SK-N-MC (cell line): ENCODE measurements at regions not wholly inside any gene's neighbourhood (a gene's known extent, or its start where the extent isn't known, plus 50 kb on each side); places are given as distances from the start of the nearest gene placed in this dataset.

Experiments used
- DNase-seq: peaks from one replicate; pipeline ENCODE4 v3.0.0-alpha.2; 2011; ENCODE audit warnings: low read depth, low spot score
- H3K27ac ChIP-seq: fragments of 200-600 bp; sonication (generic); 2 replicates; pipeline ENCODE4 v1.5.1; 2016; ENCODE audit warnings: mixed run types
- H3K36me3 ChIP-seq: fragments of 200-600 bp; sonication (generic); 2 replicates; pipeline ENCODE4 v1.6.1; 2017; ENCODE audit warnings: antibody characterized with exemption, low read length, mixed read lengths; ENCODE audit not compliant: insufficient read depth
- H3K4me3 ChIP-seq: fragments of 200-600 bp; sonication (generic); 2 replicates; pipeline ENCODE4 v1.5.1; 2016
- H3K9ac ChIP-seq: fragments of 200-600 bp; sonication (generic); 2 replicates; pipeline ENCODE4 v1.8.0; 2017; ENCODE audit warnings: mixed run types, mixed read lengths; ENCODE audit not compliant: insufficient read length
- H3K9me3 ChIP-seq: fragments of 200-600 bp; sonication (generic); 2 replicates; pipeline ENCODE4 v1.6.1; 2017; ENCODE audit warnings: low read depth, mild to moderate bottlenecking, antibody characterized with exemption, low read length, moderate library complexity, mixed read lengths
- EZH2 ChIP-seq: fragments of 200-600 bp; sonication (generic); IDR thresholded peaks from one replicate; pipeline ENCODE4 v1.6.1; 2017; ENCODE audit warnings: antibody characterized with exemption
- FOXP2 ChIP-seq: optimal IDR thresholded peaks from 2 replicates; pipeline ENCODE3; 2011; ENCODE audit warnings: mild to moderate bottlenecking, moderate library complexity; ENCODE audit not compliant: insufficient read depth; ENCODE audit errors: extremely low read length, control extremely low read depth
- POLR2AphosphoS5 ChIP-seq: IDR thresholded peaks from 2 replicates; pipeline ENCODE4 v1.6.1; 2012; ENCODE audit warnings: mild to moderate bottlenecking, low read depth, low read length, borderline replicate concordance

GRCh38 chr1:98090351-98090750, 169.5 kb upstream of the DPYD start:
- Histone ChIP-seq H3K4me3 (no peak overlapping the region), H3K36me3 (no peaks in the 10 kb centered on the region), H3K27ac (no peak overlapping the region), H3K9ac (no peak overlapping the region), H3K9me3 (no peaks in the 10 kb centered on the region)
- DNase-seq, result no peak
- TF ChIP-seq POLR2AphosphoS5 (no peak), EZH2 (no peak), FOXP2 (no peak)

DNA sequence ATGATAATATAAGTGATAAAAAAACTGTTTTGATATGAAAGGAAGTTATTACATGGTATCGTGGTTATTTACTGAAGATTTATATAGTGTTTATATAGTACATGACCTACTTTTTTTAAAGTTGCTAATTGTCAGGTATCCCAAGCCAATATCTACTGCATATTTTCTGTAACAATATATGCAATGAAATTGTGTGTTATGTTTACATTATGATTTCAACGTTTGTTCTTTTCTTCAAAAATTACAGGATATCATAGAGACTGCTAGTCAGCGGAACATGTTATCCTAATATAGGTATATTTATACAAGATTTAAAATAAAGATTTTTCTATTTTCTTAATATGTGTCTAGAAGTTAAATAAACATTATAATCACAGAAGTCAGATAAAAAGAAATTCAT, 167.5 kb upstream of the DPYD start:
- DNase-seq, result no peak
- TF ChIP-seq FOXP2, result no peak
- TF ChIP-seq POLR2AphosphoS5, result no peak
- TF ChIP-seq EZH2, result no peak
- no peak overlapping the region for H3K9ac ChIP-seq
- no peak overlapping the region for H3K27ac ChIP-seq
- no peak overlapping the region for H3K4me3 ChIP-seq
- no peaks in the 10 kb centered on the region for H3K9me3 ChIP-seq
- H3K36me3 ChIP-seq, result no peaks in the 10 kb centered on the region

DNA sequence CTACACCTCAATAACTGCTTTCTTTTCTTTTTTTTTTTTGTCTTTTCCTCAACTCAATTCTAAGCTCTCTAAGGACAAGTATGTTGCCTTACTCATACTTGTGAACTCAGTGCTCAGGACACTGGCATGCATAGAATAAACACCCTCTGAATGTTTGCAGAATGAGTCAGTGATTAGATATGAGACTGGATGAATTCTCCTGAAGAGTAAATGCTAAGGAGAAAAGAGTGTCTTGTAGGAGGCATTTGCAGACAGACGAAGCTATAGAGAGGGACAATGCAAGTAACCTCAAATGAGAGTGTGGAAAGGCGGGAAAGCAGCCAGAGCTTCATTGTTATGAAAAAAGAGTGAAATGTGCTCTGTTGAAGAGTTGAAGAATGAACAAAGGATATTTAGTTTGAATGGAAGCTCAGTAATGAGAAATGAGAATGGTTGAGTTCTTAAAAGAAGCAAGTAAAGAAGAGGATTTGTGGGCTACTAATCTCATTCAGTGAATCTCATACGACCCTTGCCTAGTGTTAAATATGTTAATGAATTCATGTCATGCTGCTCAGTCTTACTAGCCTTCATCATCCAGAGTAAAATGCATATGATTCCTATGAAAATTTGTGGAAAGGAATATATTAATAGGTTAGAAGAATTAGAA, 166.1 kb upstream of the DPYD start:
- TF ChIP-seq EZH2 (no peak), FOXP2 (no peak), POLR2AphosphoS5 (no peak)
- H3K9me3 ChIP-seq, result no peaks in the 10 kb centered on the region
- no peak overlapping the region for H3K9ac ChIP-seq
- H3K4me3 ChIP-seq, result no peak overlapping the region
- H3K27ac ChIP-seq, result no peak overlapping the region
- DNase-seq, result no peak
- H3K36me3 ChIP-seq, result no peaks in the 10 kb centered on the region

DNA sequence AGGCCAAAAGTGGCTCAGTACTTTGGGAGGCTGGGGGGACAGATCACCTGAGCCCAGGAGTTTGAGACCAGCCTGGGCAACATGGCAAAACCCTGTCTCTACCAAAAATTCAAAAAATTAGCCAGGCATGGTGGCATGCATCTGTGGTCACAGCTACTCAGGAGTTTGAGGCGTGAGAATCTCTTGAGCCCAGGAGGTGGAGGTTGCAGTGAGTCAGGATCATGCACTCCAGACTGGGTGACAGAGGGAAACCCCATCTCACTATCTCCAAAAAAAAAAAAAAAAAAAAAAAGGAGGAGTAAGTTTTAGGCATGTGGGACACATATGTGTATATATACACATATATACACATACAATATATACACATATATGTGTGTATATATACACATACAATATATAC, 165.3 kb upstream of the DPYD start:
- no peaks in the 10 kb centered on the region for H3K9me3 ChIP-seq
- no peak overlapping the region for H3K27ac ChIP-seq
- no peak overlapping the region for H3K9ac ChIP-seq
- TF ChIP-seq FOXP2 (no peak), POLR2AphosphoS5 (no peak), EZH2 (no peak)
- H3K4me3 ChIP-seq, result no peak overlapping the region
- DNase-seq, result no peak
- no peaks in the 10 kb centered on the region for H3K36me3 ChIP-seq

DNA sequence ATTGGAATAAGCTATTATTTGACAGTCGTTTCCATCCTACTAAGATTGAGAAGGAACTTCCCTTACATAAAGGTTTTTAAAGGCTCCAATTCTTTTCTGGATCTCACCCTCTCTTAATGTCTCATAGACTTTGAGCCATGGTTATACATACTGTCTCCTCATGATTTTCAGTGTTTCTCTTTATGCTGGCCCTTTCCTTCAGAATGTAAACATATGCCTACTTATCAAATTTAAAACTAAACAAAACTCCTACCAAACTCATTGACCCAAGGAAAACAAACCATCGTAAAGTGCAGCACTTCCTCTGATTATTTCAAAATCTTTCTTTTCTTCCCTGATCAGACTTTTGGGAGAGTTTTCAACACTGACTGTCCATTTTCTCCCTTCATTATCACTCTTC, 163.4 kb upstream of the DPYD start:
- Histone ChIP-seq H3K9ac (no peak overlapping the region), H3K36me3 (no peaks in the 10 kb centered on the region), H3K9me3 (no peaks in the 10 kb centered on the region), H3K27ac (no peak overlapping the region), H3K4me3 (no peak overlapping the region)
- DNase-seq, result no peak
- TF ChIP-seq FOXP2, result no peak
- no peak for TF ChIP-seq EZH2
- TF ChIP-seq POLR2AphosphoS5, result no peak

DNA sequence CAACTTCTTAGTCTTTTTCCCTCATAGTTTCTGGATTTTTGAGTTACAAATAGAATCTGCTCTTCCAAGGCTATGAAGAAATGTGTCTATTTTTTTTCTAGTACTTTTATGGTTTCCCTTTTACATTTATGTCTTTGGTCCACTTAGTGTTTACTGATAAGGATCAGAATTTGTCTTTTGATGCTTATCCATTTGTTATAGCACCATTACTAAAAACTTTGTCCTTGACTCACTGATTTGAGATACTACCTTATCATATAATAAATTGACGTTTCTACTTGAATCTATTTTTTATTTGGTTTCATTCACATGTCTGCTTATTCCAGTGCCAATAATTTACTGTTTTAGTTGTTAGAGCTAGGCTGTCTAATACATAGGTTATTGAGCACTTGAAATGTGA, 161.1 kb upstream of the DPYD start:
- no peak overlapping the region for H3K27ac ChIP-seq
- no peaks in the 10 kb centered on the region for H3K36me3 ChIP-seq
- TF ChIP-seq EZH2 (no peak), POLR2AphosphoS5 (no peak), FOXP2 (no peak)
- H3K4me3 ChIP-seq, result no peak overlapping the region
- DNase-seq, result no peak
- no peak overlapping the region for H3K9ac ChIP-seq
- no peaks in the 10 kb centered on the region for H3K9me3 ChIP-seq

- no peak for DNase-seq
- no peak overlapping the region for H3K9ac ChIP-seq
- H3K4me3 ChIP-seq, result no peak overlapping the region
- H3K36me3 ChIP-seq, result no peaks in the 10 kb centered on the region
- no peak overlapping the region for H3K27ac ChIP-seq
- H3K9me3 ChIP-seq, result no peaks in the 10 kb centered on the region
- TF ChIP-seq POLR2AphosphoS5 (no peak), FOXP2 (no peak), EZH2 (no peak)
These were observed 157.8 kb upstream of the DPYD start for GRCh38 chr1:98078596-98078995.

DNA sequence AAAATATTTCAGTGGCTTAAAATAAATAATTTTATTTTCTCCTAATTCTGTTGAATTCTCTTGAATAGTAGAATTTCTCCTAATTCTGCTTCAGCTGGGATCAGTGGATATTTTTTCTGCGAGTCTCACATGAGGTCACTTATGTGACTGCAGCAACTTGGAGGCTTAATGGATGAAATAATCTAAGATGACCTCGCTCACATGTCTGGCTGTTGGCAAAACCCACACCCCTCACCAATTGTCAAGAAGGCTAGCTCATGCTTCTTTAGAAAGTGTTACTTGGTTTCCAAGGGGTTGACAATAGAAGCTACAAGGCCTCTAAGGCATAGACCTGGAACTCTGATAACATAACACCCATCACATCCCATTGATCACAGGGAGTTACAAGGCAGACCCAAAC, 156.9 kb upstream of the DPYD start:
- Histone ChIP-seq H3K27ac (no peak overlapping the region), H3K9me3 (no peaks in the 10 kb centered on the region), H3K4me3 (no peak overlapping the region), H3K9ac (no peak overlapping the region), H3K36me3 (no peaks in the 10 kb centered on the region)
- no peak for DNase-seq
- TF ChIP-seq POLR2AphosphoS5 (no peak), EZH2 (no peak), FOXP2 (no peak)

GRCh38 chr1:98075626-98076025, 154.8 kb upstream of the DPYD start:
- H3K9me3 ChIP-seq, result no peaks in the 10 kb centered on the region
- DNase-seq, result no peak
- no peaks in the 10 kb centered on the region for H3K36me3 ChIP-seq
- TF ChIP-seq POLR2AphosphoS5 (no peak), FOXP2 (no peak)
- H3K4me3 ChIP-seq, result no peak overlapping the region
- H3K9ac ChIP-seq, result no peak overlapping the region
- H3K27ac ChIP-seq, result no peak overlapping the region

DNA sequence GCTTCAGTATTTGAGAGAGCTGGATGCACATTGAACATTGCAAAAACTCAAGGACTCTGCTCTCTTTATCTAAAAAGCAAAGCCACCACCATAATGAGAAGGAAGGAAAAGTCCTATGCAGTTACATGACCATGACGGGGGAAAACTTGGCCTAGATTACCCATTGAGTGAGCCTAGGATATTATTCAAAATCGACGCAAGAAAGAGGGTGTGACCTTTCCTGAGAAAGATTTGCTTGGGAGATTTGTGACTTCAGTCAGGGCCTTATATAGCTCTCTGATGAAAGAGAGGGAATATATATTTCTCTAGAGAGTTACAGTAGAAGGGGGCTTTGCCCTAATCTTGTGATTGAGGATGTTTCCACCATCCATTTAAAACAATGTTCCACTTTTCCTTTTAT, 153.0 kb upstream of the DPYD start:
- Histone ChIP-seq H3K36me3 (no peaks in the 10 kb centered on the region), H3K9ac (no peak overlapping the region), H3K9me3 (no peaks in the 10 kb centered on the region), H3K4me3 (no peak overlapping the region), H3K27ac (no peak overlapping the region)
- TF ChIP-seq POLR2AphosphoS5 (no peak), EZH2 (no peak), FOXP2 (no peak)
- no peak for DNase-seq
